DND-41 (cell line): ENCODE measurements at regions not wholly inside any gene's neighbourhood (a gene's known extent, or its start where the extent isn't known, plus 50 kb on each side); places are given as distances from the start of the nearest gene placed in this dataset.
"Not testable (repeated sequence)": the region's sequence is repeated elsewhere in the genome, so short reads cannot be mapped to it uniquely, and the experiment has no call there.

ENCODE experiments used
- ATAC-seq: fragments of 200-7000 bp; cut with Tn5 transposase; 3 replicates; pipeline ENCODE4 v1.9.1; 2021; ENCODE audit warnings: low read depth; ENCODE audit not compliant: insufficient read depth
- DNase-seq: peaks from one replicate; pipeline ENCODE4 v3.0.0-alpha.2; 2020
- H2AFZ ChIP-seq: 2 replicates; pipeline ENCODE4 v1.6.0; 2012; ENCODE audit warnings: low read depth, low read length
- H3K27ac ChIP-seq: 2 replicates; pipeline ENCODE4 v1.5.1; 2012; ENCODE audit warnings: low read length, inconsistent platforms
- H3K27me3 ChIP-seq: fragments of 200-600 bp; sonication (generic); 2 replicates; pipeline ENCODE4 v1.6.0; 2012; ENCODE audit warnings: low read length, mild to moderate bottlenecking, inconsistent platforms; ENCODE audit not compliant: insufficient read depth, poor library complexity
- H3K36me3 ChIP-seq: 2 replicates; pipeline ENCODE4 v1.5.1; 2012; ENCODE audit warnings: low read length, inconsistent platforms; ENCODE audit not compliant: insufficient read depth
- H3K4me1 ChIP-seq: 2 replicates; pipeline ENCODE4 v1.5.1; 2012; ENCODE audit warnings: mild to moderate bottlenecking, low read length; ENCODE audit not compliant: insufficient read depth
- H3K4me2 ChIP-seq: 2 replicates; pipeline ENCODE4 v1.6.0; 2012; ENCODE audit warnings: mild to moderate bottlenecking, moderate library complexity, low read length, inconsistent platforms; ENCODE audit not compliant: insufficient read depth
- H3K4me3 ChIP-seq, 2 experiments: fragments of 200-600 bp in 1 of 2; shearing (Covaris generic) in 1 of 2; 2 replicates each; pipeline ENCODE4 v1.5.1; 2012 to 2016; ENCODE audit warnings: inconsistent platforms in 2 of 2, low read length in 2 of 2, mild to moderate bottlenecking in 2 of 2, low read depth in 1 of 2, moderate library complexity in 1 of 2
- H3K79me2 ChIP-seq: 2 replicates; pipeline ENCODE4 v1.6.0; 2012; ENCODE audit warnings: low read length, inconsistent platforms; ENCODE audit not compliant: insufficient read depth
- H3K9ac ChIP-seq: 2 replicates; pipeline ENCODE4 v1.6.0; 2012; ENCODE audit warnings: low read depth, mild to moderate bottlenecking, inconsistent platforms, low read length, moderate library complexity
- H3K9me3 ChIP-seq: 2 replicates; pipeline ENCODE4 v1.5.1; 2012; ENCODE audit warnings: low read length, moderate library complexity, mild to moderate bottlenecking, inconsistent platforms; ENCODE audit not compliant: insufficient read depth, severe bottlenecking
- H4K20me1 ChIP-seq: 2 replicates; pipeline ENCODE4 v1.6.0; 2012; ENCODE audit warnings: low read length; ENCODE audit not compliant: insufficient read depth
- CTCF ChIP-seq: IDR thresholded peaks from 2 replicates; pipeline ENCODE4 v1.5.1; 2012; ENCODE audit warnings: borderline replicate concordance, low read length, moderate library complexity, mild to moderate bottlenecking; ENCODE audit not compliant: poor library complexity, severe bottlenecking; ENCODE audit errors: extremely low read depth
- EZH2 ChIP-seq: IDR thresholded peaks from 3 replicates; pipeline ENCODE4 v1.6.1; 2012; ENCODE audit warnings: borderline replicate concordance, low read depth, mild to moderate bottlenecking, moderate library complexity, low read length, inconsistent platforms; ENCODE audit not compliant: severe bottlenecking

DNA sequence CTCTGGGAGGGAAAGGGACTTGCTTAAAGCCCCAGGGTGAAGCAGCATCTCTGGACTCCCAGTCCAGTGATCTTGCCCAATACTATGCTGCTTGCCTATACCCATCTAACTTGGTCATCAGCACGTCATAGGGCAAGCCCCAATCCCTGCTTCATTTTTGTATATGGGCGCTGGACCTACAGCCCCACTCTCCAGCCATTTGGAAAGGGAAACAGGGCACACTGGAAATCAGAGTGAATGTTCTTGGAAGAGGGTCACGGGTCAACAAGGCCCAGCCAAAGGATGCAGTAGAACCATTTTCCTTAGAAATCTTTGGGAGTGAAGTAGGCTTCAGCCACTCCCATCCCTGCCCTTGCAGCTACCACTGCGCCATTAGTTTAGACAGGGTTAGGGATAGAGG is 162.5 kb downstream of the GOLGA6L4 start:
- not testable (repeated sequence) for H3K79me2 ChIP-seq, H3K4me1 ChIP-seq, ATAC-seq, H4K20me1 ChIP-seq, H3K4me3 ChIP-seq, H3K9me3 ChIP-seq, H3K9ac ChIP-seq, H3K4me2 ChIP-seq, H3K27me3 ChIP-seq, DNase-seq, H3K27ac ChIP-seq, H2AFZ ChIP-seq, H3K36me3 ChIP-seq

- no peak overlapping the region for H3K4me2 ChIP-seq
- TF ChIP-seq EZH2 (no peak), CTCF (no peak)
- no peaks in the 10 kb centered on the region for H3K4me1 ChIP-seq
- DNase-seq (no peak), ATAC-seq (no peak)
- no peaks in the 10 kb centered on the region for H4K20me1 ChIP-seq
- no peaks in the 10 kb centered on the region for H3K27me3 ChIP-seq
- H3K9me3 ChIP-seq, result no peaks in the 10 kb centered on the region
- no peaks in the 10 kb centered on the region for H3K36me3 ChIP-seq
- no peak overlapping the region for H3K27ac ChIP-seq
- no peak overlapping the region for H3K4me3 ChIP-seq
- no peaks in the 10 kb centered on the region for H3K79me2 ChIP-seq
- no peak overlapping the region for H3K9ac ChIP-seq
- no peak overlapping the region for H2AFZ ChIP-seq
Observed at GRCh38 chr15:84398763-84399701, 163.5 kb downstream of the GOLGA6L4 start.

DNA sequence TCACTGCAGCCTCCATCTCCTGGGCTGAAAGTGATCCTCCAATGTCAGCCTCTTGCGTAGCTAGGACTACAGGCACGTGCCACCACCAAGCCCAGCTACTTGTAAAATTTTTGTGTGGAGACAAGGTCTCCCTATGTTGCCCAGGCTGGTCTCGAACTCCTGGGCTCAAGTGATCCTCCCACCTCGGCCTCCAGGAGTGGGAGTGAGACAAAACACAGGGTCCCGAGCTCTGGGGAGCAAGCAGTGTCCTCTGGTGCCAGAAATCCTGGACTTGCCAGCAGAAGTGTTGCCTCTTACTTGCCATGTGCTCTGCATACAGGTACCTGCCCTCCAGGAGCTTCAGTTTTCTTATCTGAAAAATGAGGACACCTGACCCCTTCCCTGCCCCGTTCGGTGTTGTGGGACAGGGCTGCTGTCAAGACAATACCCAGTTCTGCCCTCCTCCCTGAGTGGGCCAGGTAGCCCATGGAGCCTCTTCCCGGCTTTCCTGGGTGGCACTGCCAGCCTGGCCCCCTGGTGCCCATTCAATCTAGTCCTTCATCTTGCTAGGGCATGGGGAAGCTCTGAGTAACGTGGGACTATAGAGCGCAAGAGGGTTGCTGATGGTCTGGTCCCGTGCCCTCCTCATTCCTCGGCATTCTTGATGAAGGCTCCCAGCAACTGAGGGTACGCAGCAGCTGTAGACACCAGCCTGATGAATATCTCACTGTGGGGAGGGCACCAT is 164.6 kb downstream of the GOLGA6L4 start:
- no peaks in the 10 kb centered on the region for H3K79me2 ChIP-seq
- no peak overlapping the region for H3K9ac ChIP-seq
- H3K27me3 ChIP-seq, result no peaks in the 10 kb centered on the region
- no peak overlapping the region for H3K4me2 ChIP-seq
- H3K9me3 ChIP-seq, result no peaks in the 10 kb centered on the region
- TF ChIP-seq CTCF (no peak), EZH2 (no peak)
- no peak for ATAC-seq
- no peak overlapping the region for H2AFZ ChIP-seq
- no peaks in the 10 kb centered on the region for H3K4me1 ChIP-seq
- DNase-seq, result no peak
- H3K4me3 ChIP-seq, result no peak overlapping the region
- H3K27ac ChIP-seq, result no peak overlapping the region
- no peaks in the 10 kb centered on the region for H3K36me3 ChIP-seq
- H4K20me1 ChIP-seq, result no peaks in the 10 kb centered on the region

- Histone ChIP-seq H2AFZ (no peak overlapping the region), H3K4me3 (no peak overlapping the region), H3K4me2 (no peak overlapping the region), H3K79me2 (no peaks in the 10 kb centered on the region), H3K9me3 (no peaks in the 10 kb centered on the region), H3K27ac (no peak overlapping the region), H3K9ac (no peak overlapping the region), H3K4me1 (no peaks in the 10 kb centered on the region), H3K27me3 (no peaks in the 10 kb centered on the region), H4K20me1 (no peaks in the 10 kb centered on the region), H3K36me3 (no peaks in the 10 kb centered on the region)
- TF ChIP-seq EZH2, result no peak
- no peak for TF ChIP-seq CTCF
- DNase-seq (no peak), ATAC-seq (no peak)
Observed at GRCh38 chr15:84400820-84401219, 165.2 kb downstream of the GOLGA6L4 start.

GRCh38 chr15:84401461-84401860 is 165.9 kb downstream of the GOLGA6L4 start:
- not testable (repeated sequence) for H3K4me2 ChIP-seq, DNase-seq, ATAC-seq, H4K20me1 ChIP-seq, H3K36me3 ChIP-seq, H3K9ac ChIP-seq, H3K9me3 ChIP-seq, H2AFZ ChIP-seq, H3K27me3 ChIP-seq, H3K79me2 ChIP-seq, H3K27ac ChIP-seq, H3K4me3 ChIP-seq, H3K4me1 ChIP-seq
